ENCODE measurements at regions not wholly inside any gene's neighbourhood (a gene's known extent, or its start where the extent isn't known, plus 50 kb on each side); places are given as distances from the start of the nearest gene placed in this dataset.

DNA sequence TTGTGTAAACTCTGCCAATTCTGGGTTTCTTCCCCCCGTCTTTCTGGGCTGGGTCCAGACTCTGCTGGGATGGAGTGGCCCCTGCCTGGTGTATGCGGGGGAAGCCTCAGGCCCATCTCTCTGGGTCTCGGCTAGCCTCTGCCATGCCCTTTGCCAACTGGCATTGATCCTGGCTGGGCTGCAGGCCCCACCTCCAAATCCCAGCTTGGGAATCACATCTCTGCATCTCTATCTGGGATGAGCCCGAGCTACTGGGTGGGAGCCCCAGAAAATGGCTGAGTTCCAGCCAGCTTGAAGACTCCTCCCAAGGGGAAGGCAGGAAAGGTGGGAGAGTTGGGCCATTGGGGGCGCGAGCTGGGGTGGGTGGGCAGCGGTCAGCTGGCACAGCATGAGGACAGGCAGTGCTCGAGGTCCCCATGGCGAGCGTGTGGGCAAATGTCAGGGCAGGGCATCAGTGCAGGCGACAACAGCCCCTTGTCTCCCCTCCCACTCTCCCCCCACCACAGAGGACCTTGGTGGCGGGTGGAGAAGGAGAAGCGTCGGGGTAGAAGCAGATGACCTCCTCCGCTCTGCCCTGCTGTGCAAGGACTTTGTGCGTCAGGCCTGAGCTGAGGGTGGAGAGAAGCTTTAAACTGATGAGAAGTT, 139.4 kb downstream of the ASB1 start:
- Histone ChIP-seq H3K27me3 (no peaks in the 10 kb centered on the region), H3K4me3 (no peak overlapping the region), H3K9me3 (no peaks in the 10 kb centered on the region), H3K27ac (no peak overlapping the region), H3K36me3 (no peaks in the 10 kb centered on the region), H3K4me1 (no peaks in the 10 kb centered on the region)
- DNase-seq (ENCODE audit: low spot score): no peak
- TF ChIP-seq, protein P1, sequence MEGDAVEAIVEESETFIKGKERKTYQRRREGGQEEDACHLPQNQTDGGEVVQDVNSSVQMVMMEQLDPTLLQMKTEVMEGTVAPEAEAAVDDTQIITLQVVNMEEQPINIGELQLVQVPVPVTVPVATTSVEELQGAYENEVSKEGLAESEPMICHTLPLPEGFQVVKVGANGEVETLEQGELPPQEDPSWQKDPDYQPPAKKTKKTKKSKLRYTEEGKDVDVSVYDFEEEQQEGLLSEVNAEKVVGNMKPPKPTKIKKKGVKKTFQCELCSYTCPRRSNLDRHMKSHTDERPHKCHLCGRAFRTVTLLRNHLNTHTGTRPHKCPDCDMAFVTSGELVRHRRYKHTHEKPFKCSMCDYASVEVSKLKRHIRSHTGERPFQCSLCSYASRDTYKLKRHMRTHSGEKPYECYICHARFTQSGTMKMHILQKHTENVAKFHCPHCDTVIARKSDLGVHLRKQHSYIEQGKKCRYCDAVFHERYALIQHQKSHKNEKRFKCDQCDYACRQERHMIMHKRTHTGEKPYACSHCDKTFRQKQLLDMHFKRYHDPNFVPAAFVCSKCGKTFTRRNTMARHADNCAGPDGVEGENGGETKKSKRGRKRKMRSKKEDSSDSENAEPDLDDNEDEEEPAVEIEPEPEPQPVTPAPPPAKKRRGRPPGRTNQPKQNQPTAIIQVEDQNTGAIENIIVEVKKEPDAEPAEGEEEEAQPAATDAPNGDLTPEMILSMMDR (IDR thresholded peaks at IDR 0.05): no peak

DNA sequence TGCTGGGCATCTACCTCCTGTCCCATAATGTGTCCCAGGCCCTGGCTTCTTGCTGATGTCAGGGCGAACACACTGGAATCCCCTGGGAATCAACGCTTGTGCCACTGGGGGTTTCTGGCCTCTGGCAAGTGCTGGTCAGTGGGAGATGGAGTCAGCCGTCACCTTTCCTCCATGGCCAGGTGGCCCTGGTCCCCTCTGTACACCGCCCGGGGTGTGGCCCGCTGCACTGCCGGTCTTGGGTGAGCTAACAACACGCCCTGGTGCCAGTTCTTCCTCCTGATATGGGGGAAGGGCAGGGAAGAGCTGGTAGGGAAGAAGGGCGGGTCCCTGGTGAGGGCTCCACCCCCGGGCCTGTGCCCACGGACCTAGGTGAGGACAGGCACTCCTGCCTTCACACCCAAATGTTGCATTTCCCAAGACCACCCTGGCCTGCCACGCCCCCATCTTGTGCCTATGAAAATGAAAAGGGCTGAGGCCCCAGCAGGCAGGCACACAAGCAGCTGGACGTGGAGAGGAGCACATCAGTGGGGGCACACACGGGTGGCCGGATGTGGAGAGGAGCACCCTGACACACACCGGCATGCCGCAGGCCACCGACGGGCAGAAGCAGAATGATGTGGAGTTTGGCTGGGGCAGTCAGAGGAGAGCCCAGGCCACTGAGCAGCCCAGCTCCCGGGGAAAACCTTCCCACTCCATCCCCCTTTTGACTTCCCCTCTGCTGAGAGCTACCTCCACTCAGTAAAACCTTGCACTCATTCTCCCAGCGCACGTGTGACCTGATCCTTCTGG, 140.5 kb downstream of the ASB1 start:
- no peaks in the 10 kb centered on the region for H3K27me3 ChIP-seq
- H3K27ac ChIP-seq: no peak overlapping the region
- H3K36me3 ChIP-seq: no peaks in the 10 kb centered on the region
- no peaks in the 10 kb centered on the region for H3K9me3 ChIP-seq
- H3K4me1 ChIP-seq: no peaks in the 10 kb centered on the region
- H3K4me3 ChIP-seq: no peak overlapping the region
- TF ChIP-seq, protein P1 (IDR thresholded peaks at IDR 0.05): no peak
- DNase-seq (ENCODE audit: low spot score): no peak

DNA sequence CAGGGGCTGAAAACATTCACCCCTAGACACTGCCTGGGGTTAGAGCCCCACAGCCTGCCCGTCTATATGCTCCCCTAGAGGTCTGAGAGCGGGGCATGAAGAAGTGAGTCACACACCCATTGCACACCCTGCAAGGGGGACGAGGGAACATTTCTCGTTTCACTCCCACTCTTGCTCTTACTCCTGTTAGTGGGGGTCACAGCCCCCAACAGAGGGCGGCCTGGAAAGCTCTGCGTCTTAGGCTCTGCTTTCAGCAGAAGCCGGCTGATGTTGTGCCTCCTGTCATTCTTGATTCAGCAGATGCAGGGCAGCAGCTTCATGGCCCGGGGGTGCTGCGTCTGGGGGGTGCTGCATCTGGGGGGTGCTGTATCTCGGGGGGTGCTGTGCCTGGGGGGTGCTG, 141.3 kb downstream of the ASB1 start:
- no peaks in the 10 kb centered on the region for H3K9me3 ChIP-seq
- TF ChIP-seq, protein P1 (IDR thresholded peaks at IDR 0.05): no peak
- no peaks in the 10 kb centered on the region for H3K27me3 ChIP-seq
- H3K27ac ChIP-seq: no peak overlapping the region
- no peaks in the 10 kb centered on the region for H3K4me1 ChIP-seq
- no peak for DNase-seq (ENCODE audit: low spot score)
- H3K4me3 ChIP-seq: no peak overlapping the region
- no peaks in the 10 kb centered on the region for H3K36me3 ChIP-seq

DNA sequence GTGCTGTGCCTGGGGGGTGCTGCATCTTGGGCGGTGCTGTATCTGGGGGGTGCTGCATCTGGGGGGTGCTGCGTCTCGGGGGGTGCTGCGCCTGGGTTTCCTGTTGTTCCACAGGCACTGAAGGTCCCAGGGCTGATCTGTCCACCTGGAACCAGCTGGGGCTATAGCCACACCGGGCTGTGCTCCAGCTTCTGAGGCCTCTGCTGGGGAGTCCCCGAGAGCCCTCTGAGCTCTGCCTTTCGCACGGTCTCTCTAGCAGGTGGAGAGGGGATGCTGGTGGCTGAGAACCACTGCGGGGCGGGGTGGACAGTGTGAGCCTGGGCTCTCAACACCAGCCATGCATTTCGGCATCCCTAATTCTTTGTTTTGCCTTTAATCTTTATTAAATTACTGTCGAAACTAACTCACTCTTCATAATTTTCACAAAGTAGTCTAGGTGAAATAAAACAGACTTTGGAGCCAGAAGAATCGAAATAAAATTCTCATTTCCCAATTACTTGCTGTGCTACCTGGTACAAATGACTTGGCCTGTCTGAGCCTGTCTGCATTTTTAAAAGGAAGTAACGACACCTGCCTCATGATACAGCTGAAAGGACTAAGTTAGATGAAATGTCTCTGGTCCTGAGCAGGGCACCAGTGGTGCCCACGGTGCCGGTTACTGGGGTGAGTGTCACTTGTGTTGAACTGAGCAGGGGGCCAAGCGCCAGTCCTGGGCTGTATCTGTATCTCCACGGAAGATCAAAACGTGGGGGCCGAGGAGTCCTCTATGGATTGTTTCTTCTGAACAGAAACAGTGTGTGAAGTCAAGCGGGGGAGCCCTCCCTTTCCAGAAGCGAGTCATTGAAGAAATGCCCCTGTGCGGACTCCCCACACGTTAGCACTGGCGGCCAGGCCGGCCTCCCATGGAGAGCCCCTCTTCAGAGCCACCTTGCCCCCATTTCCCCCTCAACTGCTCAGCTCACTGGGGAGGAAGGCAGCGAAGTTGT, 142.0 kb downstream of the ASB1 start:
- Histone ChIP-seq H3K27me3 (no peaks in the 10 kb centered on the region), H3K9me3 (no peaks in the 10 kb centered on the region), H3K4me1 (no peaks in the 10 kb centered on the region), H3K27ac (no peak overlapping the region), H3K4me3 (no peak overlapping the region), H3K36me3 (no peaks in the 10 kb centered on the region)
- TF ChIP-seq, protein P1 (IDR thresholded peaks at IDR 0.05): no peak
- no peak for DNase-seq (ENCODE audit: low spot score)

DNA sequence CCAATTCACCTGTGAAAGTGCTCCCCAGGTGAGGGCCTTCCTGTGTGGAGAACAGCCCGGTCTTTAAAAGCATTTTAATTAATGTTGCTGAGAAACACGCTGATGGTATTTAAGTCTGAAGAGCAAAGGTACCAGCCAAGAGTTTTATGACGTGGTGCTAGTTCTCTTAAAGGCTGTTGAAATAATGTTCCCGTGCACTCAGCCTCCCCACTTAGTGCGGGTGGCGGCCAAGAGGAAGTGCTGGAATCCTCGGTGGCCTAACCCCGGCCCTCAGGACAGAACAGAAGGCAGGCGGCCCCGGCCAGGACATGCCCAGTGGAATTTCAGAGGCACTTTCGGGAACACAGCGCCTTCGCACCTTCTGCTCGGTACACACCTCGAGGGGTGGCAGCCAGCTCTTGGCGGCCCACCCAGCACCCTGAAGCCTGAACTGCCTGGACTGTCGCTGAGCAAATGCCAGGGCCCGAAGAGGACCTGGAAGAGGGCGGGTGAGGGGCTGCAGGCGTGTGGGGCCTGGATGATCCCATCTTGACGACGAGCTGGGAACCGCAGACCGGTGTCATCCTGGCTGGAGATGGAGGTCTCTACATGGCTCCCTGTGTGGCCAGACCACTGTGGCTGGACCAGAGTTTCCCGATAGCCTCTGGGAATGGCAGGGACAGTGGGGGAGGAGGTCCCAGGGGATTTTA, 142.9 kb downstream of the ASB1 start:
- Histone ChIP-seq H3K4me3 (no peak overlapping the region), H3K9me3 (no peaks in the 10 kb centered on the region), H3K27me3 (no peaks in the 10 kb centered on the region), H3K36me3 (no peaks in the 10 kb centered on the region), H3K4me1 (no peaks in the 10 kb centered on the region), H3K27ac (no peak overlapping the region)
- TF ChIP-seq, protein P1 (IDR thresholded peaks at IDR 0.05): no peak
- no peak for DNase-seq (ENCODE audit: low spot score)
